Ishikawa (cell line): ENCODE measurements at regions not wholly inside any gene's neighbourhood (a gene's known extent, or its start where the extent isn't known, plus 50 kb on each side); places are given as distances from the start of the nearest gene placed in this dataset.

Source experiments
- CEBPB ChIP-seq: IDR thresholded peaks from 2 replicates; pipeline ENCODE4 v1.6.1; 2012
- CREB1 ChIP-seq: IDR thresholded peaks from 2 replicates; pipeline ENCODE4 v1.6.1; 2012; ENCODE audit warnings: low read depth
- EGR1 ChIP-seq: IDR thresholded peaks from 2 replicates; pipeline ENCODE4 v1.6.1; 2012
- EP300 ChIP-seq: IDR thresholded peaks from 2 replicates; pipeline ENCODE4 v1.6.1; 2012; ENCODE audit warnings: borderline replicate concordance
- FOXM1 ChIP-seq: IDR thresholded peaks from 2 replicates; pipeline ENCODE4 v1.6.1; 2012; ENCODE audit warnings: low read depth, borderline replicate concordance
- NFIC ChIP-seq: IDR thresholded peaks from 2 replicates; pipeline ENCODE4 v1.6.1; 2012
- RAD21 ChIP-seq: IDR thresholded peaks from 2 replicates; pipeline ENCODE4 v1.6.1; 2012; ENCODE audit warnings: low read depth
- TAF1 ChIP-seq: IDR thresholded peaks from 2 replicates; pipeline ENCODE4 v1.6.1; 2012; ENCODE audit warnings: low read depth, mild to moderate bottlenecking
- TCF12 ChIP-seq: IDR thresholded peaks from 2 replicates; pipeline ENCODE4 v1.6.1; 2012; ENCODE audit warnings: low read depth
- TEAD4 ChIP-seq: IDR thresholded peaks from 2 replicates; pipeline ENCODE4 v1.6.1; 2012
- YY1 ChIP-seq: IDR thresholded peaks from 2 replicates; pipeline ENCODE4 v1.6.1; 2012; ENCODE audit warnings: low read depth
- ZBTB7A ChIP-seq: IDR thresholded peaks from 2 replicates; pipeline ENCODE4 v1.6.1; 2012; ENCODE audit warnings: low read depth
- TF ChIP-seq, protein P1 (sequence below): IDR thresholded peaks from 2 replicates; pipeline ENCODE4 v1.6.1; 2012; ENCODE audit warnings: low read depth, mild to moderate bottlenecking
- TF ChIP-seq, protein P2 (sequence below): IDR thresholded peaks from 2 replicates; pipeline ENCODE4 v1.6.1; 2012
- TF ChIP-seq, protein P3 (sequence below): IDR thresholded peaks from 2 replicates; pipeline ENCODE4 v1.6.1; 2012

DNA sequence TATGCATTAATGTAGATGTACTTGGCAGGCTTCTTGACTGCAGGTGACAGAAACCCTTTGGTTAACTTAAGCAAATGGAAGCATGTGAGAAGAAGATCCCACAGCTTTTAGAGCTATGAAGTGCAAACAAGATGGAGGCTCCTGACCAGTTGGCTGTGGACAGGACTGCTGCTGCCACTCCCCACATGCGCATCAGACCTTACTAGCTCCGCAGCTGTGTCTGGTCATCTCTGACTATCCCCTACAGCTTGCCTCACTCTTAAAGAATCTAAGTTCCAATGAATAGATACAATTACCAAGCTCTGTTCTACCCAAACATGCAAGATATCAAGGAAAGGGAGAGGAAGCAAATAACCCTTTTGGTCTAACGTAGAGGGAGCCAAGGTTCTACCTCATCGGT lies 587.6 kb downstream of the DSC3 start:
- TF ChIP-seq FOXM1 (no peak), YY1 (no peak), TCF12 (no peak), EP300 (no peak), TEAD4 (no peak), ZBTB7A (no peak), CEBPB (no peak), EGR1 (no peak), RAD21 (no peak), TAF1 (no peak), NFIC (no peak), CREB1 (no peak)
- TF ChIP-seq, protein P1, sequence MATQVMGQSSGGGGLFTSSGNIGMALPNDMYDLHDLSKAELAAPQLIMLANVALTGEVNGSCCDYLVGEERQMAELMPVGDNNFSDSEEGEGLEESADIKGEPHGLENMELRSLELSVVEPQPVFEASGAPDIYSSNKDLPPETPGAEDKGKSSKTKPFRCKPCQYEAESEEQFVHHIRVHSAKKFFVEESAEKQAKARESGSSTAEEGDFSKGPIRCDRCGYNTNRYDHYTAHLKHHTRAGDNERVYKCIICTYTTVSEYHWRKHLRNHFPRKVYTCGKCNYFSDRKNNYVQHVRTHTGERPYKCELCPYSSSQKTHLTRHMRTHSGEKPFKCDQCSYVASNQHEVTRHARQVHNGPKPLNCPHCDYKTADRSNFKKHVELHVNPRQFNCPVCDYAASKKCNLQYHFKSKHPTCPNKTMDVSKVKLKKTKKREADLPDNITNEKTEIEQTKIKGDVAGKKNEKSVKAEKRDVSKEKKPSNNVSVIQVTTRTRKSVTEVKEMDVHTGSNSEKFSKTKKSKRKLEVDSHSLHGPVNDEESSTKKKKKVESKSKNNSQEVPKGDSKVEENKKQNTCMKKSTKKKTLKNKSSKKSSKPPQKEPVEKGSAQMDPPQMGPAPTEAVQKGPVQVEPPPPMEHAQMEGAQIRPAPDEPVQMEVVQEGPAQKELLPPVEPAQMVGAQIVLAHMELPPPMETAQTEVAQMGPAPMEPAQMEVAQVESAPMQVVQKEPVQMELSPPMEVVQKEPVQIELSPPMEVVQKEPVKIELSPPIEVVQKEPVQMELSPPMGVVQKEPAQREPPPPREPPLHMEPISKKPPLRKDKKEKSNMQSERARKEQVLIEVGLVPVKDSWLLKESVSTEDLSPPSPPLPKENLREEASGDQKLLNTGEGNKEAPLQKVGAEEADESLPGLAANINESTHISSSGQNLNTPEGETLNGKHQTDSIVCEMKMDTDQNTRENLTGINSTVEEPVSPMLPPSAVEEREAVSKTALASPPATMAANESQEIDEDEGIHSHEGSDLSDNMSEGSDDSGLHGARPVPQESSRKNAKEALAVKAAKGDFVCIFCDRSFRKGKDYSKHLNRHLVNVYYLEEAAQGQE, result no peak
- TF ChIP-seq, protein P2, sequence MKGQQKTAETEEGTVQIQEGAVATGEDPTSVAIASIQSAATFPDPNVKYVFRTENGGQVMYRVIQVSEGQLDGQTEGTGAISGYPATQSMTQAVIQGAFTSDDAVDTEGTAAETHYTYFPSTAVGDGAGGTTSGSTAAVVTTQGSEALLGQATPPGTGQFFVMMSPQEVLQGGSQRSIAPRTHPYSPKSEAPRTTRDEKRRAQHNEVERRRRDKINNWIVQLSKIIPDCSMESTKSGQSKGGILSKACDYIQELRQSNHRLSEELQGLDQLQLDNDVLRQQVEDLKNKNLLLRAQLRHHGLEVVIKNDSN, result no peak
- TF ChIP-seq, protein P3, sequence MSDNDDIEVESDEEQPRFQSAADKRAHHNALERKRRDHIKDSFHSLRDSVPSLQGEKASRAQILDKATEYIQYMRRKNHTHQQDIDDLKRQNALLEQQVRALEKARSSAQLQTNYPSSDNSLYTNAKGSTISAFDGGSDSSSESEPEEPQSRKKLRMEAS, result no peak

DNA sequence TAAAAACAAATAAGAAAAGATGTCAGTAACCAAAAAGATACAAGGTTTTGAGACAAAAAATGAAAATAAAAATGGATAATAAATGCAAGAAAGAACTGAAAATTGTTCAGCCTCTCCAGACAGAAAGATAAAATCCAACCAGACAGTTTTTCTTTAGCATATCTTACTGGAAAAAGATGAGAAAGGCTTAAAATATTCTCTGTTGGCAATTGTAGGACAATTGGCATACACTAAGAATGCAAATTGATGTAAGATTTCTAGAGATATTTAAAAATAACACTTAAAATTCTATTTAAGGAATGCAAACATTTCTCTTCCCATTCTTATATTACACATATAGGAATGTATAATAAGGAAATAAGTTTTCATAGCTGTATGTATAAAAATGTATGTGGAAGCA lies 590.6 kb downstream of the DSC3 start:
- TF ChIP-seq CREB1 (no peak), YY1 (no peak), NFIC (no peak), ZBTB7A (no peak), TCF12 (no peak), FOXM1 (no peak), TAF1 (no peak), RAD21 (no peak)
- TF ChIP-seq, protein P1, result no peak

DNA sequence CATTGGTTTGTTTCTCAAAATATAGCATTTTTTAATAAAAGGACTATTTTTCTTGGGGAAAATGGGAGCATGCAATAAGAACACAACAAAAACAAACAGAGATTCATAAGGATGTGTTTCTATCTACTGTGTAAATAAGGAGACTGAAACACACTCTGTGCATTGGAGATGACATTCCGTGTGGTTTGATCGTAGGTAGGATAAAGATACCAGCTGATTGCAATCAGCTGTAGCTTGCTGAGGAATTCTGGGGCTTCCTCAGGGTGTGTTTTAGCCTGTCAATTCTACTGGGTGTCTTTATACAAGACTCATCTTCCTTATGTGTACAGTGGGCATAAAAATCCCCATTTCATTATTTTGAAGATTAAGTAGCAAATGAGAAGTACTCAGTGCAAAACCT lies 591.6 kb downstream of the DSC3 start:
- no peak for TF ChIP-seq TCF12

DNA sequence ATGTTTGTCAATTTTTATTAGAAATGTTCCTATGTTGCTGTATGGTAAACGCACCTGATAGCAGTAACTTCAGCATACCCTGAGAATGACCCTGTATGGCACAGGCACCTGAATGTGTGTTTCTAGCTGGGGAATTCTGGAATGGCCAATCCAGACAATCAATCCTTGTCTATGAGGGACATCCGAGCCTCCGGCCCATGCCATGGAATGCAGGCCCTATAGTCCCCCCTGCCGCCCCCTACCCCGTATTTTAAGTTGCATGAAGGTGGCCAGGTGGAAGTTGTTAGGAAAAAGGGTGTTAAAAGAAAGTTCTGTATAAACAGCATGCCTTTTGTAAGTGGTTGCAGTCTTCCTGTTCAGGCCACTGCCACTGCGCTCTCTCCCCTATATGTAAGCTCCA lies 595.9 kb downstream of the DSC3 start:
- TF ChIP-seq CREB1 (no peak), EGR1 (no peak)

DNA sequence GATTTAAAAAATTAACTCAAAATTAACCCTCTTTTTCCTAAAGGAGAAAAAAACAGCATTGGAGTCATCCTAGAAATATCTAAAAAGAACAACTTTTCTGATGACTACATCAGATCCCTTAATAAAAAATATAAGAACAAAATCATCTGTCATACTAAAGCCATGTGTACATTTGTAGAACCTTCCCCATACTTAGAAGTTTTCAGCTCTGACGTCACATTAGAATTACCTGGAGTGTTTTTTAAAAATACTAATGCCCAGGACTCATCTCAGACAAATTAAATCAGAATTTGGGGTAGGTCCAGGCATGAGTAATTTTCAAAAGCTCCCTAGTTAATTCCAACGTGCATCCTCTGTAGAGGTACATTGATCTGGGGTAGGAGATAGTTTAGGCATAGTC lies 598.0 kb downstream of the DSC3 start:
- TF ChIP-seq TCF12, result no peak
- TF ChIP-seq, protein P3, result no peak
- TF ChIP-seq ZBTB7A, result no peak
- TF ChIP-seq EP300, result no peak
- TF ChIP-seq NFIC, result no peak
- no peak for TF ChIP-seq YY1
- TF ChIP-seq TAF1, result no peak
- TF ChIP-seq CREB1, result no peak
- TF ChIP-seq, protein P2, result no peak
- no peak for TF ChIP-seq RAD21

DNA sequence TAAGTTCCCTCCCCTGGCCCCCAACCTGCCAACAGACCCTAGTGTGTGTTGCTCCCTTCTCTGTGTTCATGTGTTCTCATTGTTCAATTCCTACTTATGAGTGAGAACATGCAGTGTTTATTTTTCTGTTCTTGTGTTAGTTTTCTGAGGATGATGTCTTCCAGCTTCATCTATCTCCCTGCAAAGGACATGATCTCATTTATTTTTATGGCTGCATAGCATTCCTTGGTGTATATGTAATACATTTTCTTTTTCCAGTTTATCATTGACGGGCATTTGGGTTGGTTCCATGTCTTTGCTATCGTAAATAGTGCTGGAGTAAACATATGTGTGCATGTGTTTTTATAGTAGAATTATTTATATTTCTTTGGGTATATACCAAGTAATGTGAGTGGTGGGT lies 602.2 kb downstream of the DSC3 start:
- TF ChIP-seq, protein P2, result no peak
- TF ChIP-seq, protein P3, result no peak
- TF ChIP-seq EP300 (no peak), ZBTB7A (no peak), NFIC (no peak), FOXM1 (no peak), RAD21 (no peak), TAF1 (no peak), TCF12 (no peak), EGR1 (no peak), TEAD4 (no peak), CEBPB (no peak), YY1 (no peak), CREB1 (no peak)
- TF ChIP-seq, protein P1, result no peak
